ENCODE measurements at regions not wholly inside any gene's neighbourhood (a gene's known extent, or its start where the extent isn't known, plus 50 kb on each side); places are given as distances from the start of the nearest gene placed in this dataset.
"Not testable (repeated sequence)": the region's sequence is repeated elsewhere in the genome, so short reads cannot be mapped to it uniquely, and the experiment has no call there.

DNA sequence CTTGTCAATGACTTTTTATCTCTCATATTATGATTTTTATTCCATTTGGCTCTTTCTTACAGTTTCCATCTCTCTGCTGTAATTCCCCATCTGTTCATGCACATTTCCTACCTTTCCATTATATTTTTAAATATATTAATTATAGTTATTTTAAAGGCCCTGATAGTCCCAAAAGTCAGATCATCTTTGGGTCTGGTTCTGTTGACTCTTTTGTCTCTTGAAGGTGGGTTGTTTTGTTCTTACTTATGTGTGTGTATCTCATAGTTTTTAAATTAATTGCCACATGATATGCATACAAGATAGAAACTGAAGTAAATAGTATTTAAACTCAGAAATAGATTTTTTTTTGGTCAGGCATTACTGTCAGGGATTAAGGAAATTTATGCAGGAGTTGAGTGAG lies 178.0 kb upstream of the AJAP1 start:
- no peak for DNase-seq (ENCODE audit: low read depth in 2 of 2)

DNA sequence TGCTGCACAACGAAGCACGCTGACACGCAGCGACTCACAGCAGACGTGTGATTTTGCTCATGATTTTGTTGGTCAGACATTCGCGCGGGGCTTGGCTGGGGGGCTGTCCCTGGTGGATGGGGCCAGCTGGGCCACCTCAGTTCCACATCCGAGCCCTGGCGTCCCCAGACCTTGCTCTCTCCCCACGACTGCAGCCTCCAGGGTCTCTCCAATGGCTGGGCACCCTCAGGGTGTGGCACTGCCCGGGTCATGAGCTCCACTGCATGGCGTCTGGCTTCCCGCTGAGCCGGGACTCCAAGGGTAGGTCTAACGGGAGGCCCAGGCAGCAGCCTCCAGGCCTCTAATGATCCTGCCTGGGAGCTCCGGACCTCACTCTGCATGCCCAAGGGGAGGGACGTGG lies 173.0 kb upstream of the AJAP1 start:
- no peak for DNase-seq (ENCODE audit: low read depth in 2 of 2)

- DNase-seq (ENCODE audit: low read depth in 2 of 2) = no peak
Observed at GRCh38 chr1:4482526-4482925, 171.9 kb upstream of the AJAP1 start.

DNA sequence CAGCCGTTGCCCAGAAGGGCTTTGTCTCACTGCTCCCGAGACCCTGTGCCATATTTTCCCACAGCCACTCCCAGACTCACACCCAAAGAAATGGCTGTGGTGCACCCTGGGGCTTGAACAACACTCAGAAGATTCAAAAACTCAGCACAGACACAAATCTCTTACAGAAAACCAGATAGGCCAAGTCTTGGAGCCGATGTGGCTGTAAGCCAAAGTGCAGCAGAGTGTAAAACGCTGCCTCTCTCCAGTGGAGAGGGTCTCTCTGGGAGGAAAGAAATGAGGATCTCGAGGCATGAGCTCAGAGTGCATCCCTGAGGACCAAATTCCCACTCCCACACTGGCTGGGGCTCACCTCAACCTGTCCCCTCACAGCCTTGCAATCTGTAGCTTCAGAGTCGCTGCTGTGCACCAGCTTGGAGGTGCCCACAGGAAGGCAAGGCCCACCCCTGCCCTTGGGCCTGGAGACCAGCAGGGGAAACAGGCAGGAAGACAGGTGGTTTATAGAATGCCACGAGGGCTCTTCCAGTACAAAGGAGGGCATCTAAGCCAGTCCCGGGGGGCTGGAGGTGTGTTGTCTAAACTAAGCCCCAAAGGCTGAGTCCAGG lies 171.3 kb upstream of the AJAP1 start:
- no peak for DNase-seq (ENCODE audit: low read depth in 2 of 2)

- no peak for DNase-seq (ENCODE audit: low read depth in 2 of 2)
Observed at GRCh38 chr1:4485398-4485797, 169.0 kb upstream of the AJAP1 start.

GRCh38 chr1:4485878-4486277 lies 168.5 kb upstream of the AJAP1 start:
- no peak for DNase-seq (ENCODE audit: low read depth in 2 of 2)

DNA sequence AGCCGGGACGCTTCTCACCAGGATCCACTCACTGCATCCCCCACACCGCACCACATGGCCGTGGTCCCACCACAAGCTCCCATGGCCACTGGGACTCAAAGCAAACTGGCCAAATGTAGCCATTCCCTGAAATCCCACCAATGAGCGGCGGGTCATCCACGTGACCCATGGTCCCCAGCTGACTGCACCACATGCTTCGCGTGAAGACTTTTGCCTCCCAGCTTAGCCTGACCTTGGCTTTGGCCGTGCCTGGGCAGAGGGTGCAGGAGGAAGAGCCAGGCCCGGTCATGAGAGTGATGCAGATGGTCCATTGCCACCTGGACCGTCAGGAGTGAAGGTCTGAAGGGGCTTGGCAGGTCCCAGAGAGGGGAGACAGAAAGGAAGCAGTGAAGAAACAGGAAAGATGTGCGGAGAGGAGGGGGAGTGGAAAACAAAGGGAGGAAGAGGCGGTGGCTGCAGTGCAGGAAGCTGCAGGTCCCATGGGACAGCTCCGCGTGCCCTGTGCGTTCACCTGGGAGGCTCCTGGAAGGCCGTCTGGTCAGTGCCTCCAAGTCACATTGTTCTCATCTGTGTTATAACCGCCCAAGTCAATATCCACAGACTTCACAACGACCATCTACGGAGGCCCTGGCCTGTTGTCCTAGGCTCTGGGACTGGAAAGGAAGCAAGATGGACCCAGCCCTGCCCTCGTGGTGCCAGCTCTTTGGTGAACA lies 167.8 kb upstream of the AJAP1 start:
- no peak for DNase-seq (ENCODE audit: low read depth in 2 of 2)

- DNase-seq (ENCODE audit: low read depth in 2 of 2) = no peak
Observed at GRCh38 chr1:4488018-4488417, 166.4 kb upstream of the AJAP1 start.

DNA sequence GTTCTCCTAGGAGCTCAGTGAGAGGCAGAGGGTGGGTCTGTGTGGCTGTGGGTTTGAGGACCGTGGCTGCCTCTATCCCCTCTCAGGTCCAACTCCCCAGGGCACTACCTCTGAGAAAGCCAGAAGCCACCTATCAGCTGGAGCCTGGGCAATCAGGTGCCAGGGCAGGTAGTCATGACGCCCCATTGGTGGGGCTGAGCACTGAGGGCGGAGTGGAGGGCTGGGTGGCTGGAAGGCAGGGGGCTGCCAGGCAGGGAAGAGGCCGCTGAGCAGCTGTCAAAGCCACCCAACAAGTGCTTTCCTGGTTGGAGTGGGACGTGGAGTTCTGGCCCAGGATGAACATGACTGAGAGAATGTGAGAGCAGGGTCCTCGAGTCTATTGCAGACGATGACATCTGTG lies 164.9 kb upstream of the AJAP1 start:
- no peak for DNase-seq (ENCODE audit: low read depth in 2 of 2)

DNA sequence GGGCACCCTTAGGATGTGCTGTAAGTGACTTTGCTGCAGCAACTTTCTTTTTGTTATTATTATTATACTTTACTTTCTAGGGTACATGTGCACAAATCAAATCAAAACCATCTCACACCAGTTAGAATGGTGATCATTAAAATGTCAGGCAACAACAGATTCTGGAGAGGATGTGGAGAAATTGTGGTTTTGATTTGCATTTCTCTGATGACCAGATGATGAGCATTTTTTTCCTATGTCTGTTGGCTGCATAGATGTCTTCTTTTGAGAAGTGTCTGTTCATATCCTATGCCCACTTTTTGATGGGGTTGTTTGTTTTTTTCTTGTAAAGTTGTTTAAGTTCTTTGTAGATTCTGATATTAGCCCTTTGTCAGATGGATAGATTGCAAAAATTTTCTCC lies 164.4 kb upstream of the AJAP1 start:
- not testable (repeated sequence) for DNase-seq (ENCODE audit: low read depth in 2 of 2)

GRCh38 chr1:4494027-4494426 lies 160.4 kb upstream of the AJAP1 start:
- no peak for DNase-seq (ENCODE audit: low read depth in 2 of 2)

DNA sequence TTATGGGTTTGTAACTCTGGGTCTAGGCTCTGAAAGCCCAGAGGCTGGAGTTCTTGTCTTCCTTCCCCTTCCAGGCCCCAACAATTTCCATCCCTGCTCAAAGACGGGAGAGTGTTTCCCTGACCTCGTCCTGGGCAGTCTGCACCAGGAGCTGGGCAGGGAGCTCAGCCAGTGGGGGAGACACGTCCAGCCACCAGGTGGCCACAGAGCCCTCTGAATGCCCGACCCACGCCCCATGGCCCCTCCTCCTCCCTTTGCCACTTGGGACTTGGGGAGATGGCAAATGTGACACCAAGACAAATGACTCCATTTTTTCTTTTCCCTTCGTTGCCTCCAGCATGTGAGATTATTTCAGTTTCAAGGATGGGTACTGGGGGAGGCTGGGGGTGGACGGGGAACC lies 159.9 kb upstream of the AJAP1 start:
- no peak for DNase-seq (ENCODE audit: low read depth in 2 of 2)

GRCh38 chr1:4495809-4496208 lies 158.6 kb upstream of the AJAP1 start:
- DNase-seq (ENCODE audit: low read depth in 2 of 2) = no peak

- DNase-seq (ENCODE audit: low read depth in 2 of 2) = no peak
Observed at GRCh38 chr1:4500441-4500840, 154.0 kb upstream of the AJAP1 start.

DNA sequence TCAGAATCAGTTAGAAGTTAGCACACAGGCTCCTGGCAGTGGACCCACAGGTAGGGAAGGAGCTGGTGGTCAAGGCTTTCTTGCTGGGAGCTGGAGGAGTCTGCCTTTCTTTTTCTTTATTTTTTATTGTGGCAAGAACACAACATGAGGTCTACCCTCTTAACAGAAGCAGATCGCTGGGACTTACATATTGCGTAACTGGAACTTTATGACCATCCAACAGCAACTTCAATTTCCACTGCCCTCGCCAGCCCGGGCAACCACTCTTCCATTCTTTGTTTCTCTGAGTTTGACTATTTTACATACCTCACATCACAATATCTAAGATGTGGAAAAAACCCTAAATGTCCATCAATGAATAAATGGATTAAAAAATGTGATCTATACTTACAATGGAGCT lies 147.8 kb upstream of the AJAP1 start:
- no peak for DNase-seq (ENCODE audit: low read depth in 2 of 2)

DNA sequence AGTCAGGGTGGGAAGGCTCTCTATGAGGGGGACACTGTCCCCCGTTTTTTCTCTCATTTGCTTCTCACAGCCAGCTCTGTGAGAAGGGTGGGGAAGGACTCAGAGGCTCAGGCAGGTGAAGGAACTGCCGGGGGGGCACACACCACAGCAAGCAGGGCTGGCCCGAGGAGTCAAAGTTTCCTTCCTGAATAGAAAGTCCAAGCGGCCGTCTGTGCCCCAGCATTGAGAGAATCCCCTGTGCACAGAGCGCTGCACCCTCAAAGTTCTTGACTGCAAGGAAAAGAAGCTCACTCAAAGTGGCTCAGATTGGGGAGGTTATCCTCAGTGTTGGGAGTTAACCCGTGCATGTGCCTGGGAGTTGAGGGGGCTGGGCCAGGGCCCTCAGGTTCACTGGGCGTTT lies 145.2 kb upstream of the AJAP1 start:
- no peak for DNase-seq (ENCODE audit: low read depth in 2 of 2)

- DNase-seq (ENCODE audit: low read depth in 2 of 2) = no peak
Observed at GRCh38 chr1:4510276-4510691, 144.1 kb upstream of the AJAP1 start.

- DNase-seq (ENCODE audit: low read depth in 2 of 2) = no peak
Observed at GRCh38 chr1:4511374-4511773, 143.0 kb upstream of the AJAP1 start.

DNA sequence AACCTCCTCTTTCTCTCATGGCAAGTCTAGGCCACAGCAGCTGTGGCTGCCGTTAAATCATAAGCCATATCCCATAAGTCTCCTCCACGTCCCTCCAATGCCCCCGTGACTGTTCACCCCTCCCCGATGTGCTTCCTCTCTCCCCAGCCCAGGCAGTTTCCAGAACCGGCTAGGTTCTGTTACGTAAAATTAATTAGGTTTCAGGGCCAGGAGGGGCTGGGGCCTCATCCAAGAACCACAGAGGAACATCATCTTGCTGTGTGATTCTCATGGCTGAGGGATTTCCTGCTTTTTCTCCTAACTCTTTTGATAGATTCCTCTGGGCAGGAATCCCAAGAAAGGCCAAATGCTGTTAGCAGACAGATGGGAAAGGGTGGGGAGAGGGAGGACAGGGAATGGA lies 141.8 kb upstream of the AJAP1 start:
- no peak for DNase-seq (ENCODE audit: low read depth in 2 of 2)

DNA sequence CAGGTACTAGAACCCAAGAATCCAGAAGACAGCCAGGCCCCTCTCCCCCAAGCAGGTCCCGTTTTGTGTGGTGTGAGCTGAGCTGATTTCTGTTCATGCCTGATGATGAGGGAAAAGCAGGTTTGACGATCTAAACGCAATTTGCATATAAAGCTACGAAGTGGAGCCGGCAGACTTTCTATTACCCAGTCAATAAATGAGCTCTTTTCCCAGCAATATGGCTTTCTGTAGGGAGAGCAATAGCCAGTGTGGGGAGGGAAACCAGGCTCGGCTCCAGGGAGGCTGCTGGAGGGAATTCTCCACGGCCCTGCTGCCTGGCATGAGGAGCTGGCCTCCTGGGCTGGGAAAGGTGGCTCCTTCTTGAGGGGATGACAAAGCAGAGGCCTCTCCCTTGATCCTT lies 140.7 kb upstream of the AJAP1 start:
- DNase-seq (ENCODE audit: low read depth in 2 of 2) = no peak

DNA sequence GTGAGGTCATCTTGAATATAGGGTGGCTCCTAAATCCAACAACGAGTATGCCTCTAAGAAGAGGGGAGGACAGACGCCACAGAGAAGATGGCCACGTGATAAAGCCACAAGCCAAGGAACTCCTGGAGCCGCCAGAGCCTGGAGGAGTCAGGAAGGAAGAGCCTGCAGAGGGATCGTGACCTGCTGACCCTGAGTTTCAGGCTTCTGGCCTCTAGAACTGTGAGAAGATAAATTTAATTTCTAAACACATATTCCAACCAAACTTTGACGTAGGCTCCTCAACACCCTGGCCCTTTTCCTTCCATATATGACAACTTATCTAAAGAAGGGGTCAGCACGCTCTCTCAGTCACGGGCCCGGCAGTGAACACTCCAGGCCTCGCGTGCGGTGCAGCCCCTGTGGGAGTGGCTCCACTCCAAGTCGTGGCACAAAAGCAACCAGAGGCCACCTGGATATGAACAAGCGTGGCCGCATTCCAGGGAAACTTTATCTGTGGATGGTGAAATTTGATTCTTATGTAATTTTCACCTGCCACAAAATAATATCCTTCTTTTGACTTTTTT lies 138.6 kb upstream of the AJAP1 start:
- no peak for DNase-seq (ENCODE audit: low read depth in 2 of 2)

- DNase-seq (ENCODE audit: low read depth in 2 of 2) = no peak
Observed at GRCh38 chr1:4516596-4516995, 137.8 kb upstream of the AJAP1 start.

- no peak for DNase-seq (ENCODE audit: low read depth in 2 of 2)
Observed at GRCh38 chr1:4517186-4517954, 137.0 kb upstream of the AJAP1 start.

Measured in activated CD4-positive, alpha-beta T cell treated with anti-CD3 and anti-CD28 coated beads for 24 hours (primary cell).